ENCODE measurements at regions not wholly inside any gene's neighbourhood (a gene's known extent, or its start where the extent isn't known, plus 50 kb on each side); places are given as distances from the start of the nearest gene placed in this dataset.

DNA sequence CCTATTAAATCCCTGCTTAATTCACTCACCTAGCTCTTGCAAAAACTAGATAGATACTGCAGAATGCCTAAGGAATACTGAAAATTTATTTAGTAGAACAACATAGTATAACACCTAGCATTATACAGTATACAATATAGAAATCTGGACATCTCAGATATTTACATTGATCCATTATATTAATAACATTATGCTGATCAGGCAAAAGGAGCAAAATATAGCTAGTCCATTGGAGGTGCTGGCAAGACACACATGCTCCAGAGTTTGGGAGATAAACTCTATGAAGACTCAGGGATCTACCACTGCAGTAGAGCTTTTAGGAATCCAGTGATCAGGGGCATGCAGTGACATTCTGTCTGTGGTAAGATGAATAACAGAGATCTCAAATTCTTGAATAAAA lies 357.6 kb downstream of the TBC1D4 start:
- H3K9me1 ChIP-seq (ENCODE audit: control insufficient read depth, extremely low read depth, insufficient read depth, low read length) = no peaks in the 10 kb centered on the region
- no peak for FAIRE-seq
- no peak for TF ChIP-seq EZH2 (IDR thresholded peaks at IDR 0.05; ENCODE audit: low read length)
- TF ChIP-seq, protein P1, sequence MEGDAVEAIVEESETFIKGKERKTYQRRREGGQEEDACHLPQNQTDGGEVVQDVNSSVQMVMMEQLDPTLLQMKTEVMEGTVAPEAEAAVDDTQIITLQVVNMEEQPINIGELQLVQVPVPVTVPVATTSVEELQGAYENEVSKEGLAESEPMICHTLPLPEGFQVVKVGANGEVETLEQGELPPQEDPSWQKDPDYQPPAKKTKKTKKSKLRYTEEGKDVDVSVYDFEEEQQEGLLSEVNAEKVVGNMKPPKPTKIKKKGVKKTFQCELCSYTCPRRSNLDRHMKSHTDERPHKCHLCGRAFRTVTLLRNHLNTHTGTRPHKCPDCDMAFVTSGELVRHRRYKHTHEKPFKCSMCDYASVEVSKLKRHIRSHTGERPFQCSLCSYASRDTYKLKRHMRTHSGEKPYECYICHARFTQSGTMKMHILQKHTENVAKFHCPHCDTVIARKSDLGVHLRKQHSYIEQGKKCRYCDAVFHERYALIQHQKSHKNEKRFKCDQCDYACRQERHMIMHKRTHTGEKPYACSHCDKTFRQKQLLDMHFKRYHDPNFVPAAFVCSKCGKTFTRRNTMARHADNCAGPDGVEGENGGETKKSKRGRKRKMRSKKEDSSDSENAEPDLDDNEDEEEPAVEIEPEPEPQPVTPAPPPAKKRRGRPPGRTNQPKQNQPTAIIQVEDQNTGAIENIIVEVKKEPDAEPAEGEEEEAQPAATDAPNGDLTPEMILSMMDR (optimal IDR thresholded peaks at IDR 0.05 in 1 of 3, IDR thresholded peaks at IDR 0.05 in 1 of 3, conservative IDR thresholded peaks at IDR 0.05 in 1 of 3; ENCODE audit: extremely low read depth in 1 of 3, insufficient read depth in 2 of 3, low read length in 3 of 3) = no peak

DNA sequence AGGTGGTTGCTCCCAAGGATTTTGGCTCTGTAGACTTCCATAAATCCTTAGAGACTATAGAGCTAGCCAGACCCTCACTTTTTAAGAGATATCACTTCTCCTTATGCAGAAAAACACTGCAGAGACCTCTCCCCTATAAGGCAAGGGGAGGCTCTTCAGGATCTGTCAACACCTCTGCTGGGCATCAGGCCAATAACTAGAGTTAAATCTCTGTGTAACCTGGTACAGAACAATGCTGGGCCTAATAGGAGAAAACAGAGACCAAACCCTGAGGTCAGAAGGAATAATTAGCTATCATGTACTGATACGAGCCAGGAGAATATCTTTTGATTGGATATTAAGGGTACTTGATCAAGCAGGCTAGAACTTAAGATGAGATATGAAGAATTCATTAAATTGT lies 358.5 kb downstream of the TBC1D4 start:
- no peaks in the 10 kb centered on the region for H3K9me3 ChIP-seq (ENCODE audit: control insufficient read depth, low read depth, low read length)
- no peaks in the 10 kb centered on the region for H3K9me1 ChIP-seq (ENCODE audit: control insufficient read depth, extremely low read depth, insufficient read depth, low read length)
- H3K9ac ChIP-seq (ENCODE audit: control insufficient read depth, extremely low read depth, insufficient read depth, low read length) = no peak overlapping the region
- H2AFZ ChIP-seq (ENCODE audit: control insufficient read depth, low read length) = no peak overlapping the region
- no peaks in the 10 kb centered on the region for H3K27me3 ChIP-seq (ENCODE audit: control insufficient read depth, extremely low read depth, insufficient read depth, low read length)
- dilution Hi-C loops (cut with MboI; ENCODE audit: extremely low pct_ligation_motif_present, low sequenced_read_pairs) = no loop called here
- TF ChIP-seq, protein P1 (optimal IDR thresholded peaks at IDR 0.05 in 1 of 3, IDR thresholded peaks at IDR 0.05 in 1 of 3, conservative IDR thresholded peaks at IDR 0.05 in 1 of 3; ENCODE audit: extremely low read depth in 1 of 3, insufficient read depth in 2 of 3, low read length in 3 of 3) = no peak
- no peak for TF ChIP-seq EZH2 (IDR thresholded peaks at IDR 0.05; ENCODE audit: low read length)
- H3K79me2 ChIP-seq (ENCODE audit: control insufficient read depth, insufficient read depth, low read length) = no peaks in the 10 kb centered on the region
- H3K4me1 ChIP-seq (ENCODE audit: control insufficient read depth, extremely low read depth, insufficient read depth, low read length) = no peaks in the 10 kb centered on the region
- no peak overlapping the region for H3K4me3 ChIP-seq (ENCODE audit: control insufficient read depth in 2 of 3, extremely low read depth in 1 of 3, insufficient read depth in 2 of 3, low read depth in 1 of 3, low read length in 3 of 3)
- DNase-seq (ENCODE audit: low read depth, low spot score) = no peak
- H4K20me1 ChIP-seq (ENCODE audit: control insufficient read depth, extremely low read depth, insufficient read depth, low read length) = no peaks in the 10 kb centered on the region
- no peak overlapping the region for H3K27ac ChIP-seq (ENCODE audit: control insufficient read depth, insufficient read depth, low read length)
- no peaks in the 10 kb centered on the region for H3K36me3 ChIP-seq (ENCODE audit: control insufficient read depth in 2 of 2, extremely low read depth in 1 of 2, insufficient read depth in 2 of 2, low read length in 2 of 2)
- no peak for FAIRE-seq
- H3K4me2 ChIP-seq (ENCODE audit: control insufficient read depth, extremely low read depth, insufficient read depth, low read depth, low read length) = no peak overlapping the region

More for the DNA sequence above, 357.6 kb downstream of the TBC1D4 start:
- Histone ChIP-seq H3K9me3 (ENCODE audit: control insufficient read depth, low read depth, low read length) (no peaks in the 10 kb centered on the region), H4K20me1 (ENCODE audit: control insufficient read depth, extremely low read depth, insufficient read depth, low read length) (no peaks in the 10 kb centered on the region), H2AFZ (ENCODE audit: control insufficient read depth, low read length) (no peak overlapping the region), H3K27ac (ENCODE audit: control insufficient read depth, insufficient read depth, low read length) (no peak overlapping the region), H3K79me2 (ENCODE audit: control insufficient read depth, insufficient read depth, low read length) (no peaks in the 10 kb centered on the region), H3K36me3 (ENCODE audit: control insufficient read depth in 2 of 2, extremely low read depth in 1 of 2, insufficient read depth in 2 of 2, low read length in 2 of 2) (no peaks in the 10 kb centered on the region), H3K9ac (ENCODE audit: control insufficient read depth, extremely low read depth, insufficient read depth, low read length) (no peak overlapping the region), H3K27me3 (ENCODE audit: control insufficient read depth, extremely low read depth, insufficient read depth, low read length) (no peaks in the 10 kb centered on the region), H3K4me2 (ENCODE audit: control insufficient read depth, extremely low read depth, insufficient read depth, low read depth, low read length) (no peak overlapping the region), H3K4me1 (ENCODE audit: control insufficient read depth, extremely low read depth, insufficient read depth, low read length) (no peaks in the 10 kb centered on the region), H3K4me3 (ENCODE audit: control insufficient read depth in 2 of 3, extremely low read depth in 1 of 3, insufficient read depth in 2 of 3, low read depth in 1 of 3, low read length in 3 of 3) (no peak overlapping the region)
- no peak for DNase-seq (ENCODE audit: low read depth, low spot score)
- dilution Hi-C loops (cut with MboI; ENCODE audit: extremely low pct_ligation_motif_present, low sequenced_read_pairs) = no loop called here
